H1 (cell line): ENCODE measurements at regions not wholly inside any gene's neighbourhood (a gene's known extent, or its start where the extent isn't known, plus 50 kb on each side); places are given as distances from the start of the nearest gene placed in this dataset.
A peak's percentile ranks its signal among the peaks of the same experiment; 100 is the strongest.

ENCODE experiments used
- CTCF ChIA-PET: fragments of 300-600 bp; sonication (Branson Sonifier 250); formaldehyde crosslinking; loops from one replicate; lab custom pipeline; 2021; ENCODE audit not compliant: partially characterized antibody; lab: Charles Lee
- POLR2A ChIA-PET: fragments of 300-600 bp; sonication (Branson Sonifier 250); formaldehyde crosslinking; loops from one replicate; lab custom pipeline; 2021; ENCODE audit warnings: inconsistent platforms; ENCODE audit not compliant: partially characterized antibody; lab: Charles Lee
- DNase-seq, 2 experiments: peaks; one replicate each; pipeline versions ENCODE4 v3.0.0 to v3.0.0-alpha.2; 2010 to 2022; ENCODE audit warnings: low spot score in 2 of 2, low read depth in 1 of 2, mixed read lengths in 1 of 2
- FAIRE-seq: peaks from 2 replicates; lab custom pipeline; 2011; peaks lifted over from hg19 to GRCh38; lab: Jason Lieb, UNC
- H2AFZ ChIP-seq: 2 replicates; pipeline ENCODE4 v1.8.1; 2012; ENCODE audit warnings: low read length, inconsistent platforms
- H2AK5ac ChIP-seq: 2 replicates; pipeline ENCODE4 v1.6.1; 2013; ENCODE audit warnings: low read depth, low read length
- H2BK120ac ChIP-seq: replicated peaks from 2 replicates; pipeline ENCODE3; 2013; ENCODE audit warnings: low read depth, low read length, inconsistent platforms
- H2BK12ac ChIP-seq: 2 replicates; pipeline ENCODE4 v1.6.1; 2013; ENCODE audit warnings: low read depth, low read length
- H2BK15ac ChIP-seq: 2 replicates; pipeline ENCODE4 v1.6.1; 2013; ENCODE audit warnings: low read length
- H2BK20ac ChIP-seq: 2 replicates; pipeline ENCODE4 v1.6.1; 2013; ENCODE audit warnings: low read length
- H2BK5ac ChIP-seq: 2 replicates; pipeline ENCODE4 v1.6.1; 2013; ENCODE audit warnings: low read depth, low read length
- H3K14ac ChIP-seq: 2 replicates; pipeline ENCODE4 v1.6.1; 2013; ENCODE audit warnings: inconsistent platforms; ENCODE audit not compliant: insufficient read length
- H3K18ac ChIP-seq: 2 replicates; pipeline ENCODE4 v1.6.1; 2013; ENCODE audit warnings: low read length; ENCODE audit errors: extremely low read depth
- H3K23ac ChIP-seq: 2 replicates; pipeline ENCODE4 v1.6.1; 2013; ENCODE audit warnings: inconsistent platforms; ENCODE audit not compliant: insufficient read length
- H3K23me2 ChIP-seq: 2 replicates; pipeline ENCODE4 v1.6.1; 2013; ENCODE audit warnings: low read depth, low read length
- H3K27ac ChIP-seq: 2 replicates; pipeline ENCODE4 v1.6.1; 2011; ENCODE audit warnings: low read depth, low read length, inconsistent platforms
- H3K27me3 ChIP-seq, 4 experiments: replicated peaks in 1 of 4; 1 replicate in 1 of 4; 2 replicates in 3 of 4; pipeline versions ENCODE4 v1.6.1 to v1.8.1; 2011 to 2013; ENCODE audit warnings: low read length in 3 of 4, mild to moderate bottlenecking in 3 of 4, inconsistent platforms in 2 of 4, mixed read lengths in 2 of 4, moderate library complexity in 1 of 4; ENCODE audit not compliant: control insufficient read depth in 3 of 4, insufficient read depth in 3 of 4; ENCODE audit errors: extremely low read depth in 1 of 4
- H3K36me3 ChIP-seq, 4 experiments: 2 replicates each; pipeline versions ENCODE4 v1.6.1 to v1.8.1; 2011 to 2013; ENCODE audit warnings: mild to moderate bottlenecking in 4 of 4, low read length in 3 of 4, moderate library complexity in 2 of 4, control low read depth in 1 of 4, inconsistent platforms in 1 of 4; ENCODE audit not compliant: insufficient read depth in 4 of 4, control insufficient read depth in 2 of 4
- H3K4ac ChIP-seq: replicated peaks from 2 replicates; pipeline ENCODE3; 2013; ENCODE audit warnings: low read length, low read depth, mixed read lengths, inconsistent platforms; ENCODE audit not compliant: insufficient read length
- H3K4me1 ChIP-seq, 4 experiments: replicated peaks in 1 of 4; 1 replicate in 1 of 4; 2 replicates in 3 of 4; pipeline versions ENCODE4 v1.6.1 to v1.8.1; 2011 to 2013; ENCODE audit warnings: low read length in 3 of 4, inconsistent platforms in 2 of 4, mixed read lengths in 1 of 4; ENCODE audit not compliant: insufficient read depth in 4 of 4, control insufficient read depth in 3 of 4
- H3K4me2 ChIP-seq, 2 experiments: 2 replicates each; pipeline versions ENCODE4 v1.6.1 to v1.8.1; 2011 to 2013; ENCODE audit warnings: low read depth in 2 of 2, low read length in 2 of 2, control low read depth in 1 of 2, inconsistent platforms in 1 of 2, mild to moderate bottlenecking in 1 of 2; ENCODE audit not compliant: insufficient read depth in 1 of 2
- H3K4me3 ChIP-seq, 4 experiments: fragments of 200-600, 300-600 bp in 1 of 4; sonication (generic), shearing (Covaris generic), sonication (Bioruptor Twin) in 1 of 4; 2 replicates each; pipeline versions ENCODE4 v1.5.1 to v1.8.1; 2011 to 2016; ENCODE audit warnings: low read length in 4 of 4, low read depth in 3 of 4, control low read depth in 2 of 4, inconsistent platforms in 2 of 4, mild to moderate bottlenecking in 2 of 4, mixed read lengths in 1 of 4, moderate library complexity in 1 of 4; ENCODE audit not compliant: insufficient read depth in 2 of 4; ENCODE audit errors: extremely low read depth in 1 of 4
- H3K56ac ChIP-seq: replicated peaks from 2 replicates; pipeline ENCODE3; 2013; ENCODE audit warnings: low read depth, mild to moderate bottlenecking, mixed read lengths, low read length, inconsistent platforms; ENCODE audit not compliant: insufficient read length
- H3K79me1 ChIP-seq: 2 replicates; pipeline ENCODE4 v1.6.1; 2013; ENCODE audit warnings: low read depth, low read length, control low read depth
- H3K79me2 ChIP-seq, 2 experiments: 2 replicates each; pipeline versions ENCODE4 v1.6.1 to v1.8.1; 2012 to 2013; ENCODE audit warnings: low read length in 2 of 2, mild to moderate bottlenecking in 2 of 2, inconsistent platforms in 1 of 2; ENCODE audit not compliant: insufficient read depth in 2 of 2, control insufficient read depth in 1 of 2
- H3K9ac ChIP-seq, 4 experiments: replicated peaks in 1 of 4; 1 replicate in 1 of 4; 2 replicates in 3 of 4; pipeline versions ENCODE4 v1.6.1 to v1.8.1; 2011 to 2013; ENCODE audit warnings: low read depth in 3 of 4, low read length in 3 of 4, control low read depth in 2 of 4, mild to moderate bottlenecking in 2 of 4, moderate library complexity in 2 of 4, inconsistent platforms in 1 of 4; ENCODE audit errors: extremely low read depth in 1 of 4
- H3K9me3 ChIP-seq, 2 experiments: 2 replicates each; pipeline versions ENCODE4 v1.6.1 to v1.8.1; 2012 to 2013; ENCODE audit warnings: mild to moderate bottlenecking in 2 of 2, moderate library complexity in 2 of 2, control low read depth in 1 of 2, inconsistent platforms in 1 of 2, low read depth in 1 of 2, low read length in 1 of 2, mixed read lengths in 1 of 2; ENCODE audit not compliant: insufficient read depth in 2 of 2
- H4K20me1 ChIP-seq, 2 experiments: replicated peaks in 1 of 2; 2 replicates each; pipeline versions ENCODE3 to v1.8.1; 2011 to 2013; ENCODE audit warnings: inconsistent platforms in 2 of 2, low read length in 2 of 2, mild to moderate bottlenecking in 1 of 2; ENCODE audit not compliant: insufficient read depth in 2 of 2, control insufficient read depth in 1 of 2
- H4K5ac ChIP-seq: 2 replicates; pipeline ENCODE4 v1.6.1; 2013; ENCODE audit warnings: low read length, low read depth, mixed read lengths, inconsistent platforms; ENCODE audit not compliant: insufficient read length
- H4K8ac ChIP-seq: 2 replicates; pipeline ENCODE4 v1.8.0; 2013; ENCODE audit warnings: mild to moderate bottlenecking, moderate library complexity, low read length, inconsistent platforms; ENCODE audit not compliant: insufficient read depth; ENCODE audit errors: extremely low read depth
- H4K91ac ChIP-seq: replicated peaks from 2 replicates; pipeline ENCODE3; 2013; ENCODE audit warnings: low read length, mixed read lengths, inconsistent platforms; ENCODE audit not compliant: insufficient read length
- RFX5 ChIP-seq: IDR thresholded peaks from 2 replicates; pipeline ENCODE4 v1.6.1; 2011; ENCODE audit warnings: low read depth, low read length, improper control_type of control experiment, borderline replicate concordance
- WGBS, 2 experiments: shearing (Covaris generic) in 1 of 2; methylation state at CpG; one replicate each; pipeline versions ENCODE4 v1.1.6 to v1.1.7; 2013 to 2015; ENCODE audit warnings: low lambda C conversion rate in 2 of 2, mixed read lengths in 2 of 2, inconsistent platforms in 1 of 2, low coverage in 1 of 2, missing lambda C conversion rate in 1 of 2; ENCODE audit not compliant: insufficient replicate concordance in 2 of 2, insufficient coverage in 1 of 2, insufficient read length in 1 of 2; ENCODE audit errors: extremely low coverage in 1 of 2, missing lambda C conversion rate in 1 of 2; 5-methylcytosine and 5-hydroxymethylcytosine counted together

- H3K9ac ChIP-seq: no peak overlapping the region
- no peak overlapping the region for H2BK20ac ChIP-seq
- no peak overlapping the region for H3K23ac ChIP-seq
- no peak overlapping the region for H2AK5ac ChIP-seq
- ChIA-PET CTCF (no interaction called here), POLR2A (no interaction called here)
- no peaks in the 10 kb centered on the region for H3K23me2 ChIP-seq
- H3K4ac ChIP-seq: no peak overlapping the region
- no peak for FAIRE-seq
- 95% methylated on average over 4 of the region's 6 CpGs; no CpG with 5 or more reads in 1 of the 2 experiments for WGBS, 2 experiments
- no peak overlapping the region for H2BK12ac ChIP-seq
- no peaks in the 10 kb centered on the region for H3K79me1 ChIP-seq
- no peak overlapping the region for H4K91ac ChIP-seq
- no peak overlapping the region for H2BK120ac ChIP-seq
- H3K4me2 ChIP-seq: no peak overlapping the region
- H3K14ac ChIP-seq: no peak overlapping the region
- H3K27me3 ChIP-seq: no peaks in the 10 kb centered on the region
- no peaks in the 10 kb centered on the region for H3K79me2 ChIP-seq
- no peak overlapping the region for H3K27ac ChIP-seq
- no peak overlapping the region for H4K8ac ChIP-seq
- H3K4me3 ChIP-seq: no peak overlapping the region
- no peak overlapping the region for H2BK15ac ChIP-seq
- H2BK5ac ChIP-seq: no peak overlapping the region
- H4K20me1 ChIP-seq: no peaks in the 10 kb centered on the region
- H3K4me1 ChIP-seq: no peaks in the 10 kb centered on the region
- no peaks in the 10 kb centered on the region for H3K36me3 ChIP-seq
- no peak for DNase-seq
- H3K18ac ChIP-seq: no peak overlapping the region
- H2AFZ ChIP-seq: no peak overlapping the region
- no peak overlapping the region for H4K5ac ChIP-seq
- no peak overlapping the region for H3K56ac ChIP-seq
- no peaks in the 10 kb centered on the region for H3K9me3 ChIP-seq
- TF ChIP-seq RFX5: 0 out of 2 replicates have a peak, but pooled peaks have one; percentile 24
Observed at GRCh38 chrX:125736008-125736729, 416.5 kb downstream of the TEX13C start.
